Fibroblast of mammary gland (primary cell): ENCODE measurements at regions not wholly inside any gene's neighbourhood (a gene's known extent, or its start where the extent isn't known, plus 50 kb on each side); places are given as distances from the start of the nearest gene placed in this dataset.

Experiments used
- DNase-seq: peaks from one replicate; pipeline ENCODE4 v3.0.0-alpha.2; 2010; ENCODE audit warnings: low read depth
- H3K4me3 ChIP-seq: 2 replicates; pipeline ENCODE4 v1.5.1; 2011; ENCODE audit warnings: low read depth, mild to moderate bottlenecking, low read length, moderate library complexity; ENCODE audit not compliant: control insufficient read depth
- TF ChIP-seq, protein P1 (sequence below): conservative IDR thresholded peaks from 2 replicates; pipeline ENCODE4 v1.5.1; 2011; ENCODE audit warnings: low read depth, low read length, inconsistent platforms; ENCODE audit not compliant: control insufficient read depth, insufficient read depth

GRCh38 chr13:40340368-40341095 lies 325.9 kb downstream of the FOXO1 start:
- no peak for DNase-seq
- H3K4me3 ChIP-seq: no peak overlapping the region
- TF ChIP-seq, protein P1, sequence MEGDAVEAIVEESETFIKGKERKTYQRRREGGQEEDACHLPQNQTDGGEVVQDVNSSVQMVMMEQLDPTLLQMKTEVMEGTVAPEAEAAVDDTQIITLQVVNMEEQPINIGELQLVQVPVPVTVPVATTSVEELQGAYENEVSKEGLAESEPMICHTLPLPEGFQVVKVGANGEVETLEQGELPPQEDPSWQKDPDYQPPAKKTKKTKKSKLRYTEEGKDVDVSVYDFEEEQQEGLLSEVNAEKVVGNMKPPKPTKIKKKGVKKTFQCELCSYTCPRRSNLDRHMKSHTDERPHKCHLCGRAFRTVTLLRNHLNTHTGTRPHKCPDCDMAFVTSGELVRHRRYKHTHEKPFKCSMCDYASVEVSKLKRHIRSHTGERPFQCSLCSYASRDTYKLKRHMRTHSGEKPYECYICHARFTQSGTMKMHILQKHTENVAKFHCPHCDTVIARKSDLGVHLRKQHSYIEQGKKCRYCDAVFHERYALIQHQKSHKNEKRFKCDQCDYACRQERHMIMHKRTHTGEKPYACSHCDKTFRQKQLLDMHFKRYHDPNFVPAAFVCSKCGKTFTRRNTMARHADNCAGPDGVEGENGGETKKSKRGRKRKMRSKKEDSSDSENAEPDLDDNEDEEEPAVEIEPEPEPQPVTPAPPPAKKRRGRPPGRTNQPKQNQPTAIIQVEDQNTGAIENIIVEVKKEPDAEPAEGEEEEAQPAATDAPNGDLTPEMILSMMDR: no peak

GRCh38 chr13:40341096-40341471 lies 325.4 kb downstream of the FOXO1 start:
- TF ChIP-seq, protein P1: no peak
- H3K4me3 ChIP-seq: no peak overlapping the region
- no peak for DNase-seq

GRCh38 chr13:40341501-40341900 lies 324.9 kb downstream of the FOXO1 start:
- no peak for DNase-seq
- TF ChIP-seq, protein P1: no peak
- H3K4me3 ChIP-seq: no peak overlapping the region

GRCh38 chr13:40342461-40342860 lies 324.0 kb downstream of the FOXO1 start:
- TF ChIP-seq, protein P1: no peak
- no peak overlapping the region for H3K4me3 ChIP-seq
- peak; percentile 74 for DNase-seq

DNA sequence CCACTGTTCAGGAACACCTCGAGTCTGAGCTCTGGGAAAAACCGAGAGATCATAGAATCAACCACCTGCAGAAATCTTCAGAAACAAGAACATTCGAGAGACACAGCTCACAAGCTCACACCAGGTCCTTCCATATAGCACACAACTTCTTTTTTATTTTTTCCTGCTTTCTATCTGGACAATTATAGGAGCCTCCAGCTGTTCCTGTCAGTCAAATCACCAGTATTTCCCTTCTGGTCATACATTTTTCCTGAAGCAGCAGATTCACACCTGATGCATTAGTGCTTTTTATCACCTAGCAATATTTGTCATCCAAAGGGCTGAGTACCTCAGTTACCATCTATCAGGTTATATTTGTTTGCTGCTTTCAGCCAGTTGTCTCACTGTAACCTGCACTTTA lies 323.5 kb downstream of the FOXO1 start:
- no peak for DNase-seq
- TF ChIP-seq, protein P1: no peak

GRCh38 chr13:40343550-40344269 lies 322.7 kb downstream of the FOXO1 start:
- no peak for DNase-seq
- TF ChIP-seq, protein P1: no peak

More for the DNA sequence above, 323.5 kb downstream of the FOXO1 start:
- no peak overlapping the region for H3K4me3 ChIP-seq

More at GRCh38 chr13:40343550-40344269, 322.7 kb downstream of the FOXO1 start:
- no peak overlapping the region for H3K4me3 ChIP-seq
